22Rv1 (cell line): ENCODE measurements at regions not wholly inside any gene's neighbourhood (a gene's known extent, or its start where the extent isn't known, plus 50 kb on each side); places are given as distances from the start of the nearest gene placed in this dataset.

Experiments
- H3K27ac ChIP-seq: fragments of 450-650 bp; 2 replicates; pipeline ENCODE4 v1.5.1; 2017
- CTCF ChIP-seq: fragments of 450-650 bp; IDR thresholded peaks from 2 replicates; pipeline ENCODE4 v1.5.1; 2017; ENCODE audit warnings: mild to moderate bottlenecking
- ZFX ChIP-seq: fragments of 450-650 bp; IDR thresholded peaks from 2 replicates; pipeline ENCODE4 v1.6.1; 2017; ENCODE audit warnings: antibody characterized with exemption, borderline replicate concordance

DNA sequence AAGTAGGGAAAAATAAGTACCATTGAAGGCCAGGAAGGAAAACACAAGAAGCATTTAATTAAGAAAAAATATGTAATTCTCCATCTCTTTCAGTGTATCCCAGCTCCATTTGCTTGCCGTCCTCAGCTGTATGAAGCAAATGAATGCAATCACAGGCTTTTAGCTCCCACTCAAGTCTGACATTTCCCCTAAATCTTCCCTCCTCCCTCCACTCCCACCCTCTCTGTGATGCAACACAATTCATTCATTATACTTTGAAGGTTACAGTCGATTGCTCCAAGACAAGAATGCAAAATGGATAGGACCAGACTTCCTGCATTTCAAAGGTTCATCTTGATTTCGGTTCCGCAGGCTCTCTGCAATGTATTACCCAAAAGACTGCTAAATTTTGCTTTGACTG, 172.7 kb upstream of the SERPINE2 start:
- TF ChIP-seq ZFX (no peak), CTCF (no peak)
- H3K27ac ChIP-seq, result no peak overlapping the region

DNA sequence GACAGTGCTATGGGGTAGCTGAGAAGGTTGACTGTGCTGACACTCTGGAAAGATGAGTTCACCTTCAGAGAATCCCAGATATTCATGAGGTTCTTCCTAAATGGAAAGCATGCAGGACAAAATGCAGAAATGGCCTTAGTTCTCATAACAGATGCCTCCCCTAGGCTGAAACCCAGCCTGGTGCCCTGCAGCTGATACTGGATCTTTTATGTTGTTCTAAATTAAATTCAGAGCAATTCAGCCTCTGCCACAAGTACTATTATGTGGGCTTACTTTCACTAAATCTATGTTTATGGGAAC, 172.0 kb upstream of the SERPINE2 start:
- H3K27ac ChIP-seq, result no peak overlapping the region
- no peak for TF ChIP-seq CTCF
- no peak for TF ChIP-seq ZFX

- no peak for TF ChIP-seq CTCF
- H3K27ac ChIP-seq, result no peak overlapping the region
Measured at GRCh38 chr2:224210286-224211180, 171.4 kb upstream of the SERPINE2 start.

DNA sequence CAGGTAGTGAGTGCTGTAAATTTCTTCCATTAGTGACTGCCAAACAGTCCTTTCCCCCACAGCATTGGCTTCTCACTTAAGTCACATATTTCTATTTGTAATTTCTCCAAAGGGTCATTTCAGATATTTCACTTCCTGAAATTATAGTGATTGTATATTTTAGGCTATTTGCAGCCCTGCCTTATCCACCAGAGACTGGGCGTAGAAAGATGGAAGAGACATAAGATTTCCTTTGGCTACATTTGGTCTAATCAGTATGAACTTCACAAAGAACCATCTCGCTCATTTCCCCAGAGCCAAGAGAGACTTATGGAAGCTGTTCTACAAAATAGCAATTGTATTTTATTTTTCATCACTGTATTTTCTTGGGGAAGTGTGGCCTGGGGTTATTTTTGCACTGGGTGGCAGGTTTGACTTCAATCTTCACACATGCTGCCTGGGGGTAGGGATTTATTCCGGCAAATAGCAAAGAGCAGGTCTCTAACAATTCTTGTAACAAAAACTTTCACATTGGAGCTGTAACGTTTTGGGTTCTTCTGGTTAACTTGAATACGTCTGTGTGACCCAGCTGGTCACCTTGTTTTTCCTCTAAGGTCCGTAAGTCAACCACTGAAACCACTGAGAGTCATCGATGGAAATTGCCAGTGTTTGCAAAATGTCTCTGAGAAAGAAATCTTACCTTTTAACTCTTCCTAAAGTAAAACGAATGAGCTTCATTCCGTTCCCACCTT, 170.6 kb upstream of the SERPINE2 start:
- no peak overlapping the region for H3K27ac ChIP-seq
- TF ChIP-seq ZFX (no peak), CTCF (no peak)

GRCh38 chr2:224208443-224208842, 169.4 kb upstream of the SERPINE2 start:
- no peak overlapping the region for H3K27ac ChIP-seq
- no peak for TF ChIP-seq CTCF
- no peak for TF ChIP-seq ZFX

- no peak overlapping the region for H3K27ac ChIP-seq
- TF ChIP-seq CTCF (no peak), ZFX (no peak)
Measured at GRCh38 chr2:224208007-224208406, 168.9 kb upstream of the SERPINE2 start.

GRCh38 chr2:224206816-224207215, 167.7 kb upstream of the SERPINE2 start:
- no peak overlapping the region for H3K27ac ChIP-seq
- TF ChIP-seq ZFX (no peak), CTCF (no peak)
